Mesenchymal stem cell (in vitro differentiated cells and primary cell): ENCODE measurements at regions not wholly inside any gene's neighbourhood (a gene's known extent, or its start where the extent isn't known, plus 50 kb on each side); places are given as distances from the start of the nearest gene placed in this dataset.

Source experiments
- DNase-seq: peaks from one replicate; pipeline ENCODE4 v3.0.0-alpha.2; 2013
- H2AFZ ChIP-seq: one replicate; pipeline ENCODE4 v1.6.1; 2013; ENCODE audit warnings: low read depth, mild to moderate bottlenecking, control low read depth, inconsistent platforms, low read length, moderate library complexity
- H2AK5ac ChIP-seq: 2 replicates; pipeline ENCODE4 v1.6.1; 2013; ENCODE audit warnings: low read length, moderate library complexity, mild to moderate bottlenecking, inconsistent platforms; ENCODE audit not compliant: severe bottlenecking
- H2BK120ac ChIP-seq: one replicate; pipeline ENCODE4 v1.6.1; 2013; ENCODE audit warnings: low read depth, mild to moderate bottlenecking, inconsistent platforms, low read length, moderate library complexity
- H2BK12ac ChIP-seq, 2 experiments: one replicate each; pipeline ENCODE4 v1.6.1; 2013; ENCODE audit warnings: inconsistent platforms in 2 of 2, low read length in 2 of 2, mild to moderate bottlenecking in 2 of 2, moderate library complexity in 2 of 2, control low read depth in 1 of 2
- H2BK15ac ChIP-seq: one replicate; pipeline ENCODE4 v1.6.1; 2013; ENCODE audit warnings: mild to moderate bottlenecking, low read depth, inconsistent platforms; ENCODE audit not compliant: poor library complexity, severe bottlenecking
- H2BK5ac ChIP-seq: 2 replicates; pipeline ENCODE4 v1.6.1; 2013; ENCODE audit warnings: low read depth, mild to moderate bottlenecking, low read length, control low read depth, inconsistent platforms; ENCODE audit not compliant: poor library complexity, severe bottlenecking
- H3K14ac ChIP-seq, 2 experiments: one replicate each; pipeline ENCODE4 v1.6.1; 2013; ENCODE audit warnings: inconsistent platforms in 2 of 2, low read length in 2 of 2, control low read depth in 1 of 2, mild to moderate bottlenecking in 1 of 2, moderate library complexity in 1 of 2
- H3K18ac ChIP-seq, 2 experiments: one replicate each; pipeline ENCODE4 v1.6.1; 2013; ENCODE audit warnings: inconsistent platforms in 2 of 2, low read length in 2 of 2, control low read depth in 1 of 2, low read depth in 1 of 2, mild to moderate bottlenecking in 1 of 2
- H3K23ac ChIP-seq, 2 experiments: one replicate each; pipeline ENCODE4 v1.6.1; 2013; ENCODE audit warnings: inconsistent platforms in 2 of 2, low read length in 2 of 2, mild to moderate bottlenecking in 2 of 2, moderate library complexity in 2 of 2, control low read depth in 1 of 2
- H3K27ac ChIP-seq: 2 replicates; pipeline ENCODE4 v1.5.1; 2013; ENCODE audit warnings: mild to moderate bottlenecking, moderate library complexity, low read length, control low read depth, inconsistent platforms; ENCODE audit not compliant: poor library complexity, severe bottlenecking
- H3K27me3 ChIP-seq, 2 experiments: 2 replicates each; pipeline versions ENCODE4 v1.6.1 to v1.7.0; 2013; ENCODE audit warnings: low read length in 2 of 2, mild to moderate bottlenecking in 2 of 2, moderate library complexity in 2 of 2, control low read depth in 1 of 2, inconsistent platforms in 1 of 2; ENCODE audit not compliant: control insufficient read depth in 1 of 2, insufficient read depth in 1 of 2
- H3K36me3 ChIP-seq, 2 experiments: 2 replicates each; pipeline versions ENCODE4 v1.6.1 to v1.7.0; 2013; ENCODE audit warnings: low read length in 2 of 2, control low read depth in 1 of 2, inconsistent platforms in 1 of 2, low read depth in 1 of 2, mild to moderate bottlenecking in 1 of 2; ENCODE audit not compliant: insufficient read depth in 2 of 2, control insufficient read depth in 1 of 2
- H3K4ac ChIP-seq, 2 experiments: one replicate each; pipeline ENCODE4 v1.6.1; 2013; ENCODE audit warnings: inconsistent platforms in 2 of 2, low read length in 2 of 2, mild to moderate bottlenecking in 2 of 2, moderate library complexity in 2 of 2, control low read depth in 1 of 2, low read depth in 1 of 2
- H3K4me1 ChIP-seq: 2 replicates; pipeline ENCODE4 v1.6.1; 2013; ENCODE audit warnings: low read depth, low read length, control low read depth; ENCODE audit not compliant: control insufficient read depth, insufficient read depth
- H3K4me2 ChIP-seq: 2 replicates; pipeline ENCODE4 v1.6.1; 2013; ENCODE audit warnings: low read length, mild to moderate bottlenecking, inconsistent platforms; ENCODE audit not compliant: poor library complexity, severe bottlenecking
- H3K4me3 ChIP-seq, 2 experiments: 2 replicates each; pipeline versions ENCODE4 v1.5.1 to v1.7.0; 2013; ENCODE audit warnings: low read length in 2 of 2, mild to moderate bottlenecking in 2 of 2, control low read depth in 1 of 2, low read depth in 1 of 2; ENCODE audit not compliant: insufficient read depth in 1 of 2
- H3K79me1 ChIP-seq: replicated peaks from 2 replicates; pipeline ENCODE4 v1.6.1; 2013; ENCODE audit warnings: mild to moderate bottlenecking, control low read depth, low read length, inconsistent platforms; ENCODE audit not compliant: poor library complexity, severe bottlenecking
- H3K9ac ChIP-seq: 2 replicates; pipeline ENCODE4 v1.7.0; 2013; ENCODE audit warnings: mild to moderate bottlenecking, low read length, moderate library complexity
- H3K9me3 ChIP-seq: 2 replicates; pipeline ENCODE4 v1.7.0; 2013; ENCODE audit warnings: mild to moderate bottlenecking, low read length; ENCODE audit not compliant: control insufficient read depth
- H4K8ac ChIP-seq: one replicate; pipeline ENCODE4 v1.6.1; 2013; ENCODE audit warnings: inconsistent platforms, mild to moderate bottlenecking, low read length, moderate library complexity
- H4K91ac ChIP-seq: one replicate; pipeline ENCODE4 v1.6.1; 2013; ENCODE audit warnings: mild to moderate bottlenecking, low read length, inconsistent platforms
- whole genome bisulfite sequencing: methylation state at CpG from one replicate; pipeline ENCODE4 v1.1.7; 2013; ENCODE audit warnings: mixed read lengths; 5-methylcytosine and 5-hydroxymethylcytosine counted together

DNA sequence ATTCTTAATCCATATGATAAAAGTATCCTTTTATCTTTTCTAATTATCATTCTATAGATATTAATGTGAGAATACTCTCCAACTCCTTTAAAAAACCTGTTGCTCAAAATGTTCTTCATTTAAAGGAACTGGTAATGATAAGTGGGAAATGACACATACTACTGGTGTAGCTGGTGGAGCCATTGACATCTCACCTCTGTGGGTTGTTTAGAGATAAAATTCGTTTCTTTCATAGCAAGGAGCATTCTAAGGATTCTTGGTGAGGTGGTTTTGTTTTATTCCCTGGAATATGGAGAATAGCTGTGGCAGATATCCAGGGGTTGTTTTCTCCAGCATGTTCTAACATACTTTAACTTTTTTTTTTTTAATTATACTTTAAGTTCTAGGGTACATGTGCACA lies 299.8 kb upstream of the THBS1 start:
- H3K9me3 ChIP-seq, result no peaks in the 10 kb centered on the region
- no peak overlapping the region for H2AFZ ChIP-seq
- no peak overlapping the region for H2BK120ac ChIP-seq
- H2BK12ac ChIP-seq, result no peak overlapping the region
- no peak overlapping the region for H3K4ac ChIP-seq
- no peaks in the 10 kb centered on the region for H3K36me3 ChIP-seq
- H3K4me2 ChIP-seq, result no peak overlapping the region
- no peak overlapping the region for H3K9ac ChIP-seq
- H3K79me1 ChIP-seq, result no peaks in the 10 kb centered on the region
- DNase-seq, result peak; percentile 73
- no peak overlapping the region for H2BK5ac ChIP-seq
- H3K23ac ChIP-seq, result no peak overlapping the region
- WGBS, result 0% methylated on average over 1 of the region's 1 CpG
- H3K18ac ChIP-seq, result no peak overlapping the region
- no peak overlapping the region for H2BK15ac ChIP-seq
- H3K4me3 ChIP-seq, result no peak overlapping the region
- H3K14ac ChIP-seq, result no peak overlapping the region
- no peak overlapping the region for H3K27ac ChIP-seq
- no peak overlapping the region for H4K8ac ChIP-seq
- no peak overlapping the region for H2AK5ac ChIP-seq
- no peaks in the 10 kb centered on the region for H3K4me1 ChIP-seq
- H3K27me3 ChIP-seq, result no peaks in the 10 kb centered on the region
- no peak overlapping the region for H4K91ac ChIP-seq

DNA sequence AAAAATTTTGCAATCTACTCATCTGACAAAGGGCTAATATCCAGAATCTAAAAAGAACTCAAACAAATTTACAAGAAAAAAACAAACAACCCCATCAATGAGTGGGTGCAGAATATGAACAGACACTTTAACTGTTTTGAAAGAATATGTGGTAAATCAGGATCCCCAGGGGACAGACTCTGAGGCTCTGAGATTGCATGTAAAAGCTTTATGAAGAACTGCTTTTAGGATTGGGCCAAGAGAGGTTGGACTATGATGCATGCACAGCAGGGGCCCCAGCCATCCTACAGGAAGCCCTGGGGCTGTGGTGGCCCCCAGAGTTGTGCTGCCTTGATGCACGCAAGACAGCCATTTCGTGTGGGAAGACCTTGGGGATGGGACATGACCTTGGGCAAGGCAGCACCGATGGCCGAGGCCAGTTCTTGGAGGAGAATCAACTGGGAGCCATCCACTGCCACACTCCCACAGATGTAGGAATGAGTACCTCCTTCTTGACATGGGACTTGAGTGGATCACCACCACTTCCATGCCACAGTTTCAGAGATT lies 298.1 kb upstream of the THBS1 start:
- Histone ChIP-seq H2AK5ac (no peak overlapping the region), H3K4me3 (no peak overlapping the region), H2BK12ac (peak overlapping the region; percentile 12 to 99), H3K4me2 (no peak overlapping the region), H2BK15ac (no peak overlapping the region), H3K14ac (peak overlapping the region in 1 of 2 experiments; percentile 82), H2BK5ac (no peak overlapping the region), H3K9ac (no peak overlapping the region), H3K36me3 (no peaks in the 10 kb centered on the region), H4K8ac (no peak overlapping the region), H4K91ac (peak overlapping the region; percentile 5), H3K27me3 (no peaks in the 10 kb centered on the region), H3K27ac (no peak overlapping the region), H3K4ac (peak overlapping the region in 1 of 2 experiments; percentile 60), H2AFZ (no peak overlapping the region), H3K23ac (no peak overlapping the region), H3K4me1 (peaks cover 2% of the 10 kb centered on the region), H3K79me1 (no peaks in the 10 kb centered on the region), H2BK120ac (no peak overlapping the region), H3K9me3 (no peaks in the 10 kb centered on the region), H3K18ac (peak overlapping the region; percentile 50 to 59)
- 98% methylated on average over 4 of the region's 4 CpGs for WGBS
- no peak for DNase-seq

DNA sequence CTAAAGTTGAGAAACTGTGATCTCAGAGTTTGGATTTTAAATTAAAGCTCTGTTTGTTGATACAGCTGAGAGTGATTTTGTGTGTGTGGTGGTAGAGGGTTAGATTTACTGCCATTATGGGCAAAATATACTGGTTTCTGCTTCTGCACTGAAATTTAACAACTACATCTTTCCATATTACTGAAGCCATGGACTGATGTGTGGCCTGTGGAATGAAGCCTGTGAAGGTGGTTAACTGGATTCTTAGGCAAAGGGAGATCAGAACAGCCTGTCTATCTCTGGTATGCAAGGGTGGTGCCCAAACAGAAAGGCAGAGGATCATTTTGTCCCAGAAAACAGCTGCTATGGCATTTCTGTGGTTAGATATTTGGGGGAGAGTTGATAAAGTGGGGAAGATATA lies 297.3 kb upstream of the THBS1 start:
- H3K14ac ChIP-seq, result no peak overlapping the region
- no peaks in the 10 kb centered on the region for H3K27me3 ChIP-seq
- no peaks in the 10 kb centered on the region for H3K36me3 ChIP-seq
- no peaks in the 10 kb centered on the region for H3K79me1 ChIP-seq
- H4K8ac ChIP-seq, result no peak overlapping the region
- H2AFZ ChIP-seq, result no peak overlapping the region
- no peak overlapping the region for H3K4me2 ChIP-seq
- H2BK5ac ChIP-seq, result no peak overlapping the region
- H2BK15ac ChIP-seq, result no peak overlapping the region
- peak overlapping the region; percentile 21 to 34 for H2BK12ac ChIP-seq
- no peak overlapping the region for H3K23ac ChIP-seq
- H3K4me1 ChIP-seq, result peaks cover 2% of the 10 kb centered on the region
- no peak overlapping the region for H3K4me3 ChIP-seq
- H3K18ac ChIP-seq, result peak overlapping the region in 1 of 2 experiments; percentile 77
- no peak overlapping the region for H3K27ac ChIP-seq
- no peak overlapping the region for H2AK5ac ChIP-seq
- H2BK120ac ChIP-seq, result no peak overlapping the region
- H3K9ac ChIP-seq, result no peak overlapping the region
- H4K91ac ChIP-seq, result no peak overlapping the region
- H3K4ac ChIP-seq, result peak overlapping the region in 1 of 2 experiments; percentile 60
- no peak for DNase-seq
- H3K9me3 ChIP-seq, result no peaks in the 10 kb centered on the region

DNA sequence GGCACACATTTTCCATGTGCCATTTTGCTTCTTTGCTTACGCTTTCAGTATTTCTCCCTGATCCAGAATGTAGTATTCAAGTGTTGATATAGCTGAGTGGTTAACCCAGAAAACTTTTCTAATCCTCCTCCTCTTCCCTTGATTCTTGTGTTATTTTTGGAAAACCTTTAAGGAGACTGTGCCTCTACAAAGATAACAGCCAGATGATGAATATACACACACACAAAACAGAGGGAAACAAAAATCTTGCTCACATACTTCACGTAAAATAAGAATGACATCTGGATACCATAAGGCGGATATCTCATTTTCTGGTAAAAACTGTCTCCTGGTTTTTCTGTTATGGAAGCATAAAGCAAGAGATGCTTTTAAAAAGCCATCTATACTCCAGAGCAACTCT lies 295.8 kb upstream of the THBS1 start:
- Histone ChIP-seq H3K4me2 (no peak overlapping the region), H3K79me1 (no peaks in the 10 kb centered on the region), H2AFZ (no peak overlapping the region), H3K4me1 (peaks cover 2% of the 10 kb centered on the region), H4K91ac (no peak overlapping the region), H3K36me3 (no peaks in the 10 kb centered on the region), H3K9ac (no peak overlapping the region), H3K4ac (no peak overlapping the region), H3K23ac (no peak overlapping the region), H2BK15ac (no peak overlapping the region), H3K18ac (peak overlapping the region in 1 of 2 experiments; percentile 11), H3K9me3 (no peaks in the 10 kb centered on the region), H3K27me3 (no peaks in the 10 kb centered on the region), H4K8ac (no peak overlapping the region), H2BK5ac (no peak overlapping the region), H2AK5ac (no peak overlapping the region), H3K27ac (no peak overlapping the region), H3K14ac (no peak overlapping the region), H3K4me3 (no peak overlapping the region), H2BK12ac (no peak overlapping the region), H2BK120ac (no peak overlapping the region)
- 100% methylated on average over 1 of the region's 3 CpGs for WGBS
- DNase-seq, result no peak
